Islet precursor cell (in vitro differentiated cells): ENCODE measurements at regions not wholly inside any gene's neighbourhood (a gene's known extent, or its start where the extent isn't known, plus 50 kb on each side); places are given as distances from the start of the nearest gene placed in this dataset.
"Not testable (repeated sequence)": the region's sequence is repeated elsewhere in the genome, so short reads cannot be mapped to it uniquely, and the experiment has no call there.

Experiments used
- DNase-seq: peaks from one replicate; pipeline ENCODE4 v3.0.0-alpha.2; 2018

GRCh38 chr5:40276426-40277102 is 403.2 kb upstream of the PTGER4 start:
- no peak for DNase-seq

GRCh38 chr5:40274568-40274967 is 405.1 kb upstream of the PTGER4 start:
- no peak for DNase-seq

- no peak for DNase-seq
Measured at GRCh38 chr5:40273936-40274335, 405.8 kb upstream of the PTGER4 start.

- no peak for DNase-seq
Measured at GRCh38 chr5:40271476-40271875, 408.2 kb upstream of the PTGER4 start.

- DNase-seq = no peak
Measured at GRCh38 chr5:40270274-40270845, 409.4 kb upstream of the PTGER4 start.

GRCh38 chr5:40268088-40268487 is 411.6 kb upstream of the PTGER4 start:
- DNase-seq = no peak

GRCh38 chr5:40266952-40267351 is 412.8 kb upstream of the PTGER4 start:
- DNase-seq = no peak

GRCh38 chr5:40261984-40262383 is 417.7 kb upstream of the PTGER4 start:
- no peak for DNase-seq

GRCh38 chr5:40260361-40260760 is 419.4 kb upstream of the PTGER4 start:
- no peak for DNase-seq

GRCh38 chr5:40258222-40258621 is 421.5 kb upstream of the PTGER4 start:
- DNase-seq = no peak

- DNase-seq = no peak
Measured at GRCh38 chr5:40240671-40241070, 439.0 kb upstream of the PTGER4 start.

GRCh38 chr5:40240111-40240510 is 439.6 kb upstream of the PTGER4 start:
- no peak for DNase-seq

- no peak for DNase-seq
Measured at GRCh38 chr5:40238066-40238745, 441.5 kb upstream of the PTGER4 start.

- DNase-seq = no peak
Measured at GRCh38 chr5:40235471-40236400, 444.0 kb upstream of the PTGER4 start.

GRCh38 chr5:40233268-40233667 is 446.4 kb upstream of the PTGER4 start:
- DNase-seq = no peak

GRCh38 chr5:40227931-40228330 is 451.8 kb upstream of the PTGER4 start:
- no peak for DNase-seq

GRCh38 chr5:40227366-40227765 is 452.3 kb upstream of the PTGER4 start:
- DNase-seq = no peak

- no peak for DNase-seq
Measured at GRCh38 chr5:40226906-40227305, 452.8 kb upstream of the PTGER4 start.

- not testable (repeated sequence) for DNase-seq
Measured at GRCh38 chr5:40225147-40225546, 454.6 kb upstream of the PTGER4 start.

GRCh38 chr5:40224421-40224820 is 455.3 kb upstream of the PTGER4 start:
- DNase-seq = no peak

GRCh38 chr5:40223884-40224402 is 455.8 kb upstream of the PTGER4 start:
- no peak for DNase-seq

- no peak for DNase-seq
Measured at GRCh38 chr5:40221796-40222195, 457.9 kb upstream of the PTGER4 start.

GRCh38 chr5:40221255-40221654 is 458.5 kb upstream of the PTGER4 start:
- DNase-seq = no peak
